ENCODE measurements at regions not wholly inside any gene's neighbourhood (a gene's known extent, or its start where the extent isn't known, plus 50 kb on each side); places are given as distances from the start of the nearest gene placed in this dataset.
A peak's percentile ranks its signal among the peaks of the same experiment; 100 is the strongest.

DNA sequence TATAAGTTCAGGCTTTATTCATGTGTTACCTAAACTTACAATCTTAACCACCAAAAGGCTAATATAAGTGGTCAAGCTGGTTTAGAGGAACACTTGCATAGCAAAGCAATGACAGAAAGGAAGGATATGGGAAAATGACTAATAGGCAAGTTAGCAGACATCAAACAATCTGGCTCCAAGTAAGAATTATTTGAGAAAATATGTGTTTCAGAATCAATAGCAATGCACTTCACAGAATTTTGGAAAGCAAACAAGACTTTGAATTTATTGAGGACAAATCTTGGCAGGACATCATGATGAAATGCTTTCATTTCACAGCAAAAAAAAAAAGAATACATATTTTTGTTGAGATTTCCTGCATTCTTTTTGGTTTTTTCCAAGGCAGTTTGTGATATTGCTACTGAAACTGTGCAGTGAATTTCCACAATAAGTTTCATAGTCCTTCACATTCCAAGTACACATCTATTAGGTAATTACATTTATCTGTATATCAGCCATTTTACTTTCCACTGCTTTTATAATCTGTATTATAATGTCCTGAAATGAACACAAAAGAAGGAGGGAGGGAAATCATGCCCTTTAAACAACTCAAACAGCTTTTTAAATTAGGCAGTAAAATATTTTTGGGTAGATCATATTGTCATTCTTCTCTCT is 417.9 kb downstream of the NR2F1-AS1 start:
- DNase-seq (ENCODE audit: low spot score): no peak

DNA sequence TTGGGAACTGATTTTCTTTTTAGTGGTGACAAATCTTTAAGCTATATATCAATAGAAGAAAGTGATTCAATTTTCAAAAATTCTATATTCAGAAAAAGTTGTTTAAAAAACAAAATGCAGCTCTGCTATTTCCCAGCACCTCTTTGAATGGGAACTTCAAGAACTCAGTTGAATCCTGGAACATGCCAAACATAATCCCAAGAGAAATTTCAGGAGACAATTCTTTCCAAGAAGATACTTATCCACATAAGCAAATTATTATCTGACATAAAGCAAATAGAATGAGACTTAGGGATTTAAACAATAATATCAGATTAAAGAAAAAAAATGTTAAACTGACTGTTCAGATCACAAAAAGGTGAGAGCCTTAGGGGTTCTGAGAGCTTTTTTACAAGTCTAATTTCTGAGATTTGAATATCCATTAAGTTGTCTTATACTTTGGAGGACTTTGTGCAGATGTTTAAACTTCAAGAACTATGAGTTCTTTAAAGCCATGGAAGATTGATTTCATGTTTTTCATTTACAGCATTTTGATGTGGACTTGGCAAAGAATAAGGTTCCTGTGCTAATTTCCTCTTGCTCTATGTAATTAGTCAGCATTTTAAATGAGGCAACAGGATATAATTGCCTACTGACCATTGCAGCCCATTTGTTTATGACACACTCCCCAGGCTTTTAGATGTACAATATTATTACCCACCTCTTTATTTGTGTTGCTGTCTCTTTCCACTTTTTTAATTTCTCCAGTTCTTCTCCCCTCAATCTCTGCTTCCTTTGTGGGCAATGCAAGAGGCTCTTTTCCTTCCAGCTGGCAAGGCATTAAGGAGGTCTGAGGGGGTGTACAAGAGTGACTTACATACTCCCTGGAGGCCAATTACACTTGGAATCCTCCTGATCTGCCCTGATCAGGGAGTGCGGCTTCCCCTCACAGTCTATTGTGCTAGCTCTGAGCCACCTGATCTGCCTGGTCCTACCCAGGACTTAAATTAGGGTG is 419.1 kb downstream of the NR2F1-AS1 start:
- DNase-seq (ENCODE audit: low spot score): peak; percentile 49

DNA sequence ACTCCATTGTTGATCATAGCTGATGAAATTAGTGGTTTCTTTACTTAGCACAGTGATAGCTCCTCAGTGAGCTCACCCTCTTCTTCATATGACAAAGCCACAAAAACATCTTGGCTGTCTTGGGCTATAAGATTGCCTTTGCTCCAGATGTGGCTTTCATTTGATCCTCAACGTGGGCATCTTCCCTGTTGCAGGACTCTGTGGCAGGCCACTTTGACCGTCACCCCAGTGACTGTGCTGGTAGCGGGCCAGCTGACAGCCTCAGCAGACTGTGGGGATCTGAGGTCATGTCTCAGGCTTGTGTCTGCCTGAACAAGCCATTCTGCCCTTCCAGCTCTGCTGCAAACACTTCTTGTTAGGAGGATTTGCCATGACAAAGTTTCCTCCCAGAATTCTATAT is 422.2 kb downstream of the NR2F1-AS1 start:
- DNase-seq (ENCODE audit: low spot score): no peak

DNA sequence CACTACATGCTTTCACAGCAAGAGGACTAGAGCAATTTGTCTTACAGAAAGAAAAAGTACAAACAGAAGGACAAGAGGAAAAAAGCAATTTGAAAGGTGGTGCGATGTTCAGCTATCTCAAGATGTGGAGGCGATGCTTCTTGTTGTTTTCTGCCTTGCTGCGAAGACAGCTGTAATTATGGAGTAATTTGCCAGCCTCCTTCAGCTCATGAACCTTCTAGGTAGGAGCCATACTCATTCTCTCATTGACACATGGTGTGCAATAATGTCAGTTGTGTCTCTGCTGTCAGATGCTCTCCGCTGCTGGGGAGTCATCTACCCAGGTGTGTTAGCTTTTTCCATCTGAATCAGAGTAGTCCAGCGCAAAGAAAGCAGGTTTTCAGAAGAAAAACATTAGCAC is 424.5 kb downstream of the NR2F1-AS1 start:
- no peak for DNase-seq (ENCODE audit: low spot score)

DNA sequence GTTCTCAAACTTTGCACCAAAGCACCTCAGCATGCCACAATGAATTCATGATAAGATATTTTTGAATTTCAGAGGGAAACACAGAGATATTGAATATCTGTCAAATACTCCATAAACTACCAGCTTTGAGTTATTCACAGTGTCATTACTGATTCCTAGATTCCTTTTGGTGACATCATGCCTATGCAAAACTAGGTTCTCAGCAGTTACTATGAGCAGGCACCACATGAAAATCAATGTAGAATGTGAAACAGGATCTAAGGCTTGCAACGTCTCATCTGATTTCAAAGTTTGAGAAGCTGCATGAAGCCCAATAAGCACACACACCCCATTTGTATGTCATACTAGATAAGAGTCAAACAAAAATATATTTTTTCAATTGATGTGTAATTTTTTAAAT is 426.5 kb downstream of the NR2F1-AS1 start:
- DNase-seq (ENCODE audit: low spot score): no peak

DNA sequence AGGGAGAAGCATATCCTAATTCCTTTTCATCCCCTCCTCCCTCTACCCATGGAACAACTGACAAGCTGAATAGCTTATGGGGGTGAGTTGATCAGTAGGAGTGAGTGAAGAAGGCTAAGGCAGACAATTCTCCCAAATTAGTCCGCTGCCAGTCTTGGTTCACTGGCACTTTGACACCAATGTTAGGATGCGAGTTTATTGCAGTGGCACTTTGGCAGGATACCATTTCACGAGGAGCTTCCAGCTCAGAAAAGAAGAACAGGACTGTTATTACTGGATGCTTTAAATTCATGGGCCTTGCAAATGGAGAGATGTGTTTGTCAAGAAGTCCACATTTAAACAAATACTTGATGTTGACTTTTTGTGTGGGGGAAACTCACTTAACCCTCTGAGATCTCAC is 427.6 kb downstream of the NR2F1-AS1 start:
- DNase-seq (ENCODE audit: low spot score): no peak

DNA sequence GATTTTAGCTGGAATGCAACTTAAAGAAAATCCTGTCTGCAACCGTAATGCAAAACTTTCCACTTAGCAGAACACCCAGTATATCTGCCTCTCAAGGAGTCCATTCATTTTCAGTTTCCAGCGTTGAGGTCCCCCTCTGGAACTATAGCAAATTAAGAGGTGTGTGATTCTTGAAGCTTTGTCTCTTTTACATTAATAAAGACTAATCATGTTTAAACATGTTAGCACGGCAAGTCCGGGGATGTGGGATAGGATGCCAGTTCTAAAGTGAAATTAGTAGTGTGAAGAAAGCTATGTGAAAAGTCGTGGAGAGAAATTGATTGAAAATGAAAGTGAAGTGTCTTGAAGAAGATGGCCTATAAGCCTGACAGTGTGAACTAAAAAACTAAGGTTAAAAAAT is 429.1 kb downstream of the NR2F1-AS1 start:
- no peak for DNase-seq (ENCODE audit: low spot score)

DNA sequence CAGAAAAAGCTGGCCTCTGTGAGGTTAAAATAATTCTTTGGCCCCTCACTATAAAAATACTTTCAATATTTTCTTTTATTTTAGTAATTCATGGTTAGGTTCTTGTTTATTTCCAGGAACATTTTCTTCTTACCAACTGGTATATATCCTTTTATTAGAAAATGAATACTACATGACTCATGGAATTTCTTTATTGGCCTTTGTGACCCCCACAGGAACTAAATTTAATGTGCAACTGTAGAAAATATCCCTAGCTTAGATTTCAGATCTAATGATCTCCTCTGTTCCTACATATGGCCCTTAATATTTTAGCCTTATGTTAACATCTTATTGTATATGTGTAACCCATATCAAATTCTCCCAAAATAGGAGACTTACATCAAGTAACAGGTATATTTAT is 429.9 kb downstream of the NR2F1-AS1 start:
- DNase-seq (ENCODE audit: low spot score): no peak

DNA sequence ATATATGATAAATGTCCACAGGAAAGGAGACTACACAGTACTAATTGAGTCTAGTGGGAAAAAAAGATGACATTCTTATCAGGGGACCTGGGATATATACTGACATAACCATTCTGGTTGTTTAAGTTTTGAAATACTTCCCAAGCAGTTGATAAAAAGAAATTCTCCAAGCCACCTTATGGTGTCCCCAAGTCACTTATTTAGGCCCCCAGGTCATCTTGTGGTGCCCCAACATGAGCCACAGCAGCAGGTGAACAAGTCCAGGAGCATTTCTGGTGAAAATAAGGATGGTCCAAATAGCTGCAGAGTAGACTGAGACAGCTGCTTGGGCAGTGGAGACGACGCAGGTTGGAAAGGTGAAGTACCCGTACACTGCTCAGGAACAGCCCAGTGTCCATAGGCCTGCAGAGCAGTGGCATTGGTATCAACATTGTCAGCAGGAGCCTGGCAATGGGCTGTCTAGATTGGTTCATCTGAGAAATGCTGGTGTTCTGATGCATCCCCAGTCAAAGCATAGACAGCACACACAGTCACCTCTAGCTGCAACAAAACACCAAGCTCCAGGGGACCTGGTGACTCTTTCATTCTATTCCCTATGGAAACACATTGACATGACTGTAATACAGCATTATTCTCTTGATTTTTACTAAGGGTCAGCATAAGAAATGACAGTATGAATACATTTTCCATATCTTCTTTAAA is 430.6 kb downstream of the NR2F1-AS1 start:
- no peak for DNase-seq (ENCODE audit: low spot score)

DNA sequence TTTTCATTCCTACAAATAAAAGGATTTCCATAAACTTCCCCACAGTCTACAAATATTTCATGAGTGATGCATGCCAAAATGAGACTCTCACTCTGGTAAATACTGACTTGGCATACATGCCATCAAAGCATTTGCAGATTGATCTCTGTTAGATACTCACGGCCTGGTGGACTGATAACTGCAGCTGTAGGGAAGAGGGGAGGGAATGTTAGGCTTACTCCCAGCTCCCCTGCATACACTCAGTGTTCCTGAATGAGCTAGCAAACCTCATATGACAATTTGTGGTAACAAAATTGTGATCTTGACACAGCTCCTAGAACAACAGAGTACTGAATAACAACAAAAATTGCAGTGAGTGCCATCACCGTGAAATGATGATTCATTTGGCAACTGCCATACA is 435.3 kb downstream of the NR2F1-AS1 start:
- DNase-seq (ENCODE audit: low spot score): no peak

DNA sequence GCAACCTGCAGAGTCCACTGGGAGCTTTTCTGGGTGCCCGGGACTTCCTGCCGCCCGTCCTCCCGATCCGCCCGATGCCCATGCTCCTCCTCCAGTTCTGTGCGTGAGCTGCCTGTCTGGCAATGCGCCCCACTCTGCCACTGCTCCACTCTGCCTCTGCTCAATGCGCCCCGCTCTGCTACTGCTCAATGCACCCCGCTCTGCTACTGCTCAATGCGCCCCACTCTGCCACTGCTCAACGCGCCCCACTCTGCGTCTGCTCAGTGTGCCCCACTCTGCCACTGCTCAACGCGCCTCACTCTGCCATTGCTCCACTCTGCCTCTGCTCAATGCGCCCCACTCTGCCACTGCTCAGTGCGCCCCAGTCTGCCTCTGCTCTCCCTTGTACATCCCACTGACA is 436.0 kb downstream of the NR2F1-AS1 start:
- no peak for DNase-seq (ENCODE audit: low spot score)

DNA sequence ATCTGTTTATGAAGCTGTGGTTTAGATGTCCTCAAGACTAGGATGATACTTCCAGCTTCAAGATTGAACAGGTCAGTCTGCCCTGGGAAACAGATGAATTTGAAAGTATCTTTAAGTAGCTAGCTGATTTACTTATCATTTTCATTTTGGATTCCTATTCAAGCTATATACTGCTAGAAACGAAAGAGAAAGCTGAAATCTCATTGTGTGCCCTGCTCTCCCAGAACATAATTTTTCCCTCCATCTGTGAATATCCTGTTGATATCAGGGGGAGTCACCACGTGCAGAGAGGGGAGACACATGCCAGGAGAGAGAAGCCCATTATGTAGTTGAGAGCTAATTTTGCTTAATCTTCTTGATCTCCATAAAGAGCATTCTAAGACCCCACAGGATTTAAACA is 439.1 kb downstream of the NR2F1-AS1 start:
- no peak for DNase-seq (ENCODE audit: low spot score)

DNA sequence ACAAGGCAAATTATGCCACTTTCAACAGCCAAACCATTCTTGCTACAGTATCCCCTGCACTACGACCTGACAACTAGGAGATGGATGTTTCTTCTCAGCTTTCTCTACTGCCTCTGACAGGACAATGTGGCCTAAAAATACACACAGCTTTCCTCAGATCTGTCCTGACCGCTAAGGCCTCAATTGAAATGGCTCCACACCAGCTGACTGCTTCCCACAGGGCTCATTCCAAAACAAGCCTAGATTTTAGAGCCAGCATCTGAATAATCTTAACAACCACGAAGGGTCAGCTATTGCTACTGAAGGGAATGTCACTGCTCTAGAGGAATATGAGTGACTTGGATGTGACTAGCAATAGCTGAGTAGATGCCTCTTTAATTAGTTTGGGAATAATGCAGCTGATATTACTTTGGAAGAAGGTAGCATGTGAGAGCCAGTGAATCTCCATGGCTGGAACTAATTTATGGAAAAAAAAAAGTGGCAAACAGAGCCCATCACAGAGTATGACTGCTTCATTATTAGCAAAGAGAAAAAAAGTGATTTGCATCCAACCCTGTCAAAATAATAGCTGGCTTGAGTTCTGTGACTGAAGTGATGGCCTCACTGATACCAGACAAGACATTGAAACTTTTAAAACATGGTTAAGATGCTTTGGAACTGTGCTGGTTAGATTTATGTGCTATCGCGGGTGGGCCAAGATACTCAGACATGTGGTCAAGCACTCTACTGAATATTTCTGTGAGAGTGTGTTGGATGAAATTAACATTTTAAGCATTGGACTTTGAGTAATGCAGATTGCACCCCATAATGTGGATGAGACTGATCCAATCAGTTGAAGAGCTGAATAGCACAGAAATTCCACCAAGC is 450.2 kb downstream of the NR2F1-AS1 start:
- DNase-seq (ENCODE audit: low spot score): no peak

DNA sequence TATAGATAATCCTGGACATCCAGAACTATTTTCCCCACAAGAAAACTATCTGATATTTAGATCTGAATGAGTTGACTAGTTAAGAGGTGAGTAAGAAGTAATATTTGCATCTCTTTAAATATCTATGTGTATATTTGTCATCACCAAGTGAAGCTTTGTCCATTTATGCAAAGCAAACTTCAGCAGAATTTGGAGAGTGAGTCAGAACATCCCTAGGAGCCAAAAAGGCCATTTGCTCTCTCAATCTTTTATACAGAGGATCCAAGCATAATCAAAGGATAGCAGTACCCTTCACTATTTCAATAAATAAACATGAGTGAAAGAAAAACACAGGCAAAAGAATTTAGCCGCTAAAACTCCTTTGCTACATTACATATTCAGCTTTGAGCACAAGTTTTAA is 454.4 kb downstream of the NR2F1-AS1 start:
- no peak for DNase-seq (ENCODE audit: low spot score)

DNA sequence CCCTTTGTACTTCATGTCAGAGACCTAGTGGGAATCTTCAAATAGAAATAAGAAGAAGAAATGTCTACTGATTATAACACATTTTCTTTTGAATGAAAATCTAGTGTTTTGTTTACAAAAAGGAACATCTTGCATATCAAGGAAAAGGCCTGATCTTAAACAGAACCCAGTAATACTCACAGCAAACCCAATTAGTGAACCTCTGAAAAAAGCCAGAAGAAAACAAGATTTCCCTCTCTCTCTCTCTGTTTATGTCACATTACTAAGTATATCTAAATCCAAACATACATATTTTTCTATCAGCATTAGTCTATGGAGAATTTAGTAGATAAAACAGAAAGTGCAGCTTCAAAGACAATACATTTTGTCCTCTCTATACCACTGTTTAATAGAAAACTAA is 457.9 kb downstream of the NR2F1-AS1 start:
- no peak for DNase-seq (ENCODE audit: low spot score)

DNA sequence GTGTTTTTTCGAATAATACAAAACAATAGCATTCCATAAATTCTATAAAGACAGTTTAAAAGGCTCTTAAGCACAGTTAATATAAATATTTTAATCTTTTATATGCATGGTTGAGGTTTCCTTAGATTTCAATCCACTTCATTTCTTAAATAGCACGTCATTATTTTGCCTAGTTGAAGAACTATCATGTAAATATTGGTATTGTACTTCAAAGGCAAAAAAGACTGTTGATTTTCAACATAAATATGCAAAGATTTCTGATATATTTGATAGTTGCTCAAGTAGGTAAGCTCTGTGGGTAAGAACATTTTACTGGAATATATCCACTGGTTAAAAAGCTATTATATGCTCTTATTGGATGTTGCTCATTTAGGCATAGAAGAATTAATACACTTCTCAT is 458.6 kb downstream of the NR2F1-AS1 start:
- DNase-seq (ENCODE audit: low spot score): no peak

DNA sequence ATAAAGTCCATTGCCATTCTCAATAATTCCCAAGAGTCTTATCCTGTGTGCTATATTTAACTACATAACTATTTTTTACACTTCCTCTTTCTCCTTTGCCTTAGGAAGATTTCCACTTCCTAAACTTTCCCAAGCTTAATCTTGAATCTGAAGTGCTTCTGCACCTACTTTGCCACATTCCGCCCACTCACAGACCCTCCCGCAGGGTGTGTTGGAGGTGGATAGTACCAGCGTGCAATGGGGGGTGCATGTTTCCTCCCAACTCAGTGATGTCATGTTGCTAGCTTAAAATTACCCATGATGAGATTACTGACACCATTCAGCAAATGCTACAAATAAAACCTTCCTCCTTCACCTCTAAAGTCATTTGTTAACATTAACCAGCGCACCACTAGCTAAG is 460.2 kb downstream of the NR2F1-AS1 start:
- DNase-seq (ENCODE audit: low spot score): no peak

DNA sequence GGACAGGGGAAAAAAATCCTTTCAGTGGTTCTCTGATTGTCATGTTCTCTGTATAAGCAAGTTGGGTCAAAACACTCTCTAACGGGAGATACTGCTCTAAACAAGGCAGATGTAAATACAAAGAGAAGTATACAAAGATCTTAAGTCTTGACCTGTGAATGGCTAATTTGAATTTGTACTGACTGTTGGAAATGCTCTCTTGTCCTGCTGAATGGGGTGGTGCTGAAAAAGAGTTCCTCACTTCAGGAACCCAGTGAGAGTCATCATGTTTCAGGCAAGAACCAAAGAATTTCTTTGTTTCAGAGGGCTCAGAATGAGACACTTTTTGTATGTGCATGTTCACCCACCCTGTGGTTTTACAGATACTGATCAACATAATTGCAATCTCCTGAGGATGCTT is 461.0 kb downstream of the NR2F1-AS1 start:
- DNase-seq (ENCODE audit: low spot score): no peak

DNA sequence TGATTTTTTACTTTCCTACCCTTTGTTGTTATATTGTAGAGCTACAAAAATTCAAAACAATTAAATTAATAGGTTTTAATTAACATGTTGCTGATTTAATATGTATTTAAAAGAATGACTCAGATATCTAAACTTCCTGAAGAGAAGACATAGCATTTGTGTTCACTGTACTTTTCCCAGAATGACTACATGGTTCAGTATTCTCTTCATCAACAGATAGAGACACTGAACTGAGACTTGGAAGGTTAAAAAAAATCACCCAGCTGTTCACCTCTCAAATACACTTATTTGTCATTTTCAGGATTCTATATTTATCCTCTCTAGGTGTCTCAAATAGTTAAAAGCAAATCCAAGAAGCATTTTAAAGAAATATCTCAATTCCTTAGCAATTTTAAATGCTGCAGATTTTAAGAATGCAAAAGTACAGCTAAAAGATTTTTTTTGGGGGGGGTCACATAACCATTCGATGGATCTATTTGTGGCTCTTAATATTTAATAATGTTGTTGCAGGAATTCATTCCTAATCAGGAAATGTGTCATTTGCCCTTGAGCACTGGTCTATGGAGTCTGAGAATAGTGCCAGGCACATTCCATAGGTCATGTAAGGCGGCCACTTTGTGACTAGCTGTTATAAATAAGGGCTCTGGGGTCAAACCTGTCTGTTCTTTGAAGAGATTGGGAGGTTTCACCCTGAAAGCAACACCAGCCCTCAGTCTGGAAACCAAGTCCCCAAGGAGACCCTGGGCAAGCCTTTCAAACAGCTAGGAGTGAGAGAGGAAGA is 463.1 kb downstream of the NR2F1-AS1 start:
- no peak for DNase-seq (ENCODE audit: low spot score)

DNA sequence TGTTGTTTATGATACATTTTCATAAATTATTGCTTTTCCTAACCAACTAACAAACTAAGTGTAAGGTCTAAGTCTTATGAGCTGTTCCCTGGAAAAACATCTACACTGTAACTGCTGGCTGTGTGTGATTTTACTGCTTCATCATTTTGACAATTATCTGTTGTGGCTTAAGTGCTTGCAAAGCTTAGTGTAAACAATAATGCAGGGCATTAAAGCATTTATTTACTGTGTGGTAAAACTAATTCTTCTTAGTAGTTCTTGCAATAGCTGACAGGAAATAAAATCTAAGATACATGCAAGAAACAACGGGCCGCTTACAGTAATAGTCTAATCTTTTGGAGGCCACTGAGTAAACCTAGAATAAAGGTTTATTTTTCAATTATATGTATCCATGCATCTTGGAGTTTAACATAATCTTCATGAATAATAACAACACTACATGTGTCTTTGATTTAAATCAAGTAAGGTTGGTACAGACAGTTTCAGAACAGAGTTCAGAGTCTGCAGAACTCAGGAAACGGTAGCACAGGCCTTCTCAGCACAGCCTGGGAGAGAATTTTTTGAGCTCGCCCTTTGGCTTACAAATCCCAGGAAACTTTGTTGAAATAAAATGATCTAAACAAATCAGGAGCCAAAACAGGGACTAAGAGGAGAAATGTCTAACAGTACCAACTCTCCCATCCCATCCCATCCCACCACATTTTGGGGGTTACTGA is 473.1 kb downstream of the NR2F1-AS1 start:
- DNase-seq (ENCODE audit: low spot score): no peak
